ENCODE measurements at regions not wholly inside any gene's neighbourhood (a gene's known extent, or its start where the extent isn't known, plus 50 kb on each side); places are given as distances from the start of the nearest gene placed in this dataset.
"Not testable (repeated sequence)": the region's sequence is repeated elsewhere in the genome, so short reads cannot be mapped to it uniquely, and the experiment has no call there.

- Histone ChIP-seq H3K9ac (ENCODE audit: insufficient read length, low read depth) (no peak overlapping the region), H3K27me3 (ENCODE audit: insufficient read depth, insufficient read length) (no peaks in the 10 kb centered on the region), H3K9me3 (ENCODE audit: insufficient read depth, low read length) (no peaks in the 10 kb centered on the region), H3K4me3 (ENCODE audit: insufficient read length, low read depth) (no peak overlapping the region), H3K4me1 (ENCODE audit: insufficient read depth, insufficient read length) (no peaks in the 10 kb centered on the region), H3K36me3 (ENCODE audit: insufficient read depth, insufficient read length, low read length) (no peaks in the 10 kb centered on the region)
- DNase-seq (ENCODE audit: low read depth, low spot score): no peak
- no peak for TF ChIP-seq ZNF274 (IDR thresholded peaks at IDR 0.05; ENCODE audit: low read depth, low read length)
- no peak for TF ChIP-seq SUZ12 (IDR thresholded peaks at IDR 0.05; ENCODE audit: extremely low read depth, insufficient read depth, insufficient read length)
- TF ChIP-seq YY1 (IDR thresholded peaks at IDR 0.05; ENCODE audit: insufficient read depth, insufficient read length): no peak
Measured at GRCh38 chr3:153633407-153633806, 471.4 kb downstream of the RAP2B start.

GRCh38 chr3:153634683-153635082 is 472.7 kb downstream of the RAP2B start:
- Histone ChIP-seq H3K9ac (ENCODE audit: insufficient read length, low read depth) (no peak overlapping the region), H3K4me3 (ENCODE audit: insufficient read length, low read depth) (no peak overlapping the region), H3K27me3 (ENCODE audit: insufficient read depth, insufficient read length) (no peaks in the 10 kb centered on the region), H3K36me3 (ENCODE audit: insufficient read depth, insufficient read length, low read length) (no peaks in the 10 kb centered on the region), H3K9me3 (ENCODE audit: insufficient read depth, low read length) (no peaks in the 10 kb centered on the region), H3K4me1 (ENCODE audit: insufficient read depth, insufficient read length) (no peaks in the 10 kb centered on the region)
- TF ChIP-seq ZNF274 (IDR thresholded peaks at IDR 0.05; ENCODE audit: low read depth, low read length) (no peak), YY1 (IDR thresholded peaks at IDR 0.05; ENCODE audit: insufficient read depth, insufficient read length) (no peak), SUZ12 (IDR thresholded peaks at IDR 0.05; ENCODE audit: extremely low read depth, insufficient read depth, insufficient read length) (no peak)
- DNase-seq (ENCODE audit: low read depth, low spot score): no peak

- H3K9me3 ChIP-seq (ENCODE audit: insufficient read depth, low read length): no peaks in the 10 kb centered on the region; the same call in 1 of the 2 replicates
- no peaks in the 10 kb centered on the region for H3K27me3 ChIP-seq (ENCODE audit: insufficient read depth, insufficient read length)
- no peaks in the 10 kb centered on the region for H3K36me3 ChIP-seq (ENCODE audit: insufficient read depth, insufficient read length, low read length)
- TF ChIP-seq SUZ12 (IDR thresholded peaks at IDR 0.05; ENCODE audit: extremely low read depth, insufficient read depth, insufficient read length) (no peak), ZNF274 (IDR thresholded peaks at IDR 0.05; ENCODE audit: low read depth, low read length) (no peak), YY1 (IDR thresholded peaks at IDR 0.05; ENCODE audit: insufficient read depth, insufficient read length) (no peak)
- H3K9ac ChIP-seq (ENCODE audit: insufficient read length, low read depth): no peak overlapping the region
- peaks cover 7% of the 10 kb centered on the region for H3K4me1 ChIP-seq (ENCODE audit: insufficient read depth, insufficient read length)
- DNase-seq (ENCODE audit: low read depth, low spot score): no peak
- H3K4me3 ChIP-seq (ENCODE audit: insufficient read length, low read depth): no peak overlapping the region
Measured at GRCh38 chr3:153639631-153640030, 477.6 kb downstream of the RAP2B start.

- Histone ChIP-seq H3K36me3 (ENCODE audit: insufficient read depth, insufficient read length, low read length) (no peaks in the 10 kb centered on the region), H3K27me3 (ENCODE audit: insufficient read depth, insufficient read length) (no peaks in the 10 kb centered on the region), H3K4me3 (ENCODE audit: insufficient read length, low read depth) (no peak overlapping the region), H3K9me3 (ENCODE audit: insufficient read depth, low read length) (no peaks in the 10 kb centered on the region; the same call in 1 of the 2 replicates), H3K9ac (ENCODE audit: insufficient read length, low read depth) (no peak overlapping the region), H3K4me1 (ENCODE audit: insufficient read depth, insufficient read length) (peaks cover 7% of the 10 kb centered on the region)
- DNase-seq (ENCODE audit: low read depth, low spot score): peak; percentile 5
- no peak for TF ChIP-seq YY1 (IDR thresholded peaks at IDR 0.05; ENCODE audit: insufficient read depth, insufficient read length)
Measured at GRCh38 chr3:153640689-153641665, 479.0 kb downstream of the RAP2B start.

- not testable (repeated sequence) for DNase-seq (ENCODE audit: low read depth, low spot score); H3K4me1 ChIP-seq (ENCODE audit: insufficient read depth, insufficient read length); H3K27me3 ChIP-seq (ENCODE audit: insufficient read depth, insufficient read length); H3K9ac ChIP-seq (ENCODE audit: insufficient read length, low read depth); H3K4me3 ChIP-seq (ENCODE audit: insufficient read length, low read depth); H3K9me3 ChIP-seq (ENCODE audit: insufficient read depth, low read length); H3K36me3 ChIP-seq (ENCODE audit: insufficient read depth, insufficient read length, low read length)
Measured at GRCh38 chr3:153642576-153642975, 478.6 kb upstream of the ARHGEF26 start.

GRCh38 chr3:153643471-153643870 is 477.7 kb upstream of the ARHGEF26 start:
- H3K9me3 ChIP-seq (ENCODE audit: insufficient read depth, low read length); H3K4me1 ChIP-seq (ENCODE audit: insufficient read depth, insufficient read length): not testable (repeated sequence)

GRCh38 chr3:153649286-153649839 is 471.8 kb upstream of the ARHGEF26 start:
- H3K9me3 ChIP-seq (ENCODE audit: insufficient read depth, low read length): no peaks in the 10 kb centered on the region
- no peak overlapping the region for H3K4me3 ChIP-seq (ENCODE audit: insufficient read length, low read depth)
- no peaks in the 10 kb centered on the region for H3K36me3 ChIP-seq (ENCODE audit: insufficient read depth, insufficient read length, low read length)
- H3K27me3 ChIP-seq (ENCODE audit: insufficient read depth, insufficient read length): no peaks in the 10 kb centered on the region
- DNase-seq (ENCODE audit: low read depth, low spot score): no peak
- H3K9ac ChIP-seq (ENCODE audit: insufficient read length, low read depth): no peak overlapping the region
- no peaks in the 10 kb centered on the region for H3K4me1 ChIP-seq (ENCODE audit: insufficient read depth, insufficient read length)
- TF ChIP-seq SUZ12 (IDR thresholded peaks at IDR 0.05; ENCODE audit: extremely low read depth, insufficient read depth, insufficient read length) (no peak), YY1 (IDR thresholded peaks at IDR 0.05; ENCODE audit: insufficient read depth, insufficient read length) (no peak), ZNF274 (IDR thresholded peaks at IDR 0.05; ENCODE audit: low read depth, low read length) (no peak)

More at GRCh38 chr3:153643471-153643870, 477.7 kb upstream of the ARHGEF26 start:
- not testable (repeated sequence) for H3K36me3 ChIP-seq (ENCODE audit: insufficient read depth, insufficient read length, low read length); H3K4me3 ChIP-seq (ENCODE audit: insufficient read length, low read depth); H3K9ac ChIP-seq (ENCODE audit: insufficient read length, low read depth); DNase-seq (ENCODE audit: low read depth, low spot score); H3K27me3 ChIP-seq (ENCODE audit: insufficient read depth, insufficient read length)

Data from NT2/D1 (cell line).